ENCODE measurements at regions not wholly inside any gene's neighbourhood (a gene's known extent, or its start where the extent isn't known, plus 50 kb on each side); places are given as distances from the start of the nearest gene placed in this dataset.

- Histone ChIP-seq H2AFZ (no peak overlapping the region), H3K79me2 (no peaks in the 10 kb centered on the region), H4K20me1 (ENCODE audit: insufficient read depth, poor library complexity, severe bottlenecking) (no peaks in the 10 kb centered on the region), H3K4me2 (no peak overlapping the region), H3K9me3 (ENCODE audit: low read depth) (no peaks in the 10 kb centered on the region), H3K27ac (no peak overlapping the region), H3K4me3 (no peak overlapping the region), H3K36me3 (replicated peaks; ENCODE audit: insufficient read depth, low read depth) (no peaks in the 10 kb centered on the region), H3K4me1 (ENCODE audit: insufficient read depth) (peaks cover 13% of the 10 kb centered on the region), H3K9me2 (replicated peaks; ENCODE audit: insufficient read depth) (no peaks in the 10 kb centered on the region), H3K27me3 (no peaks in the 10 kb centered on the region)
- TF ChIP-seq EZH2phosphoT487 (IDR thresholded peaks at IDR 0.05; ENCODE audit: low read depth, severe bottlenecking, unreplicated experiment) (no peak), CTCF (IDR thresholded peaks at IDR 0.05; ENCODE audit: poor library complexity) (no peak), EZH2 (IDR thresholded peaks at IDR 0.05; ENCODE audit: borderline replicate concordance) (no peak)
- DNase-seq (ENCODE audit: low spot score): no peak
- whole genome bisulfite sequencing (ENCODE audit: low lambda C conversion rate, missing lambda C conversion rate): 73% methylated on average over 16 of the region's 16 CpGs
Observed at GRCh38 chr13:106417467-106418110, 117.9 kb downstream of the EFNB2 start.

- Histone ChIP-seq H3K4me3 (no peak overlapping the region), H3K36me3 (replicated peaks; ENCODE audit: insufficient read depth, low read depth) (no peaks in the 10 kb centered on the region), H4K20me1 (ENCODE audit: insufficient read depth, poor library complexity, severe bottlenecking) (no peaks in the 10 kb centered on the region), H2AFZ (no peak overlapping the region), H3K27ac (no peak overlapping the region), H3K9me2 (replicated peaks; ENCODE audit: insufficient read depth) (no peaks in the 10 kb centered on the region), H3K9me3 (ENCODE audit: low read depth) (no peaks in the 10 kb centered on the region), H3K27me3 (no peaks in the 10 kb centered on the region), H3K4me2 (no peak overlapping the region), H3K79me2 (no peaks in the 10 kb centered on the region), H3K4me1 (ENCODE audit: insufficient read depth) (peaks cover 13% of the 10 kb centered on the region)
- 92% methylated on average over 3 of the region's 3 CpGs for WGBS (ENCODE audit: low lambda C conversion rate, missing lambda C conversion rate)
- TF ChIP-seq EZH2phosphoT487 (IDR thresholded peaks at IDR 0.05; ENCODE audit: low read depth, severe bottlenecking, unreplicated experiment): no peak
- no peak for DNase-seq (ENCODE audit: low spot score)
Observed at GRCh38 chr13:106416645-106417044, 118.8 kb downstream of the EFNB2 start.

- 54% methylated on average over 1 of the region's 1 CpG for WGBS (ENCODE audit: low lambda C conversion rate, missing lambda C conversion rate)
- Histone ChIP-seq H3K9me2 (replicated peaks; ENCODE audit: insufficient read depth) (no peaks in the 10 kb centered on the region), H4K20me1 (ENCODE audit: insufficient read depth, poor library complexity, severe bottlenecking) (no peaks in the 10 kb centered on the region), H3K9me3 (ENCODE audit: low read depth) (no peaks in the 10 kb centered on the region), H3K79me2 (no peaks in the 10 kb centered on the region), H3K4me3 (no peak overlapping the region), H3K4me2 (no peak overlapping the region), H3K27me3 (no peaks in the 10 kb centered on the region), H3K4me1 (ENCODE audit: insufficient read depth) (peaks cover 13% of the 10 kb centered on the region), H2AFZ (no peak overlapping the region), H3K36me3 (replicated peaks; ENCODE audit: insufficient read depth, low read depth) (no peaks in the 10 kb centered on the region), H3K27ac (no peak overlapping the region)
- no peak for DNase-seq (ENCODE audit: low spot score)
- no peak for TF ChIP-seq EZH2phosphoT487 (IDR thresholded peaks at IDR 0.05; ENCODE audit: low read depth, severe bottlenecking, unreplicated experiment)
- no peak for TF ChIP-seq CTCF (IDR thresholded peaks at IDR 0.05; ENCODE audit: poor library complexity)
- no peak for TF ChIP-seq EZH2 (IDR thresholded peaks at IDR 0.05; ENCODE audit: borderline replicate concordance)
Observed at GRCh38 chr13:106415971-106416370, 119.5 kb downstream of the EFNB2 start.

GRCh38 chr13:106415442-106415841, 120.0 kb downstream of the EFNB2 start:
- Histone ChIP-seq H3K4me1 (ENCODE audit: insufficient read depth) (peaks cover 13% of the 10 kb centered on the region), H3K4me2 (no peak overlapping the region), H3K9me2 (replicated peaks; ENCODE audit: insufficient read depth) (no peaks in the 10 kb centered on the region), H3K4me3 (no peak overlapping the region), H3K79me2 (no peaks in the 10 kb centered on the region), H4K20me1 (ENCODE audit: insufficient read depth, poor library complexity, severe bottlenecking) (no peaks in the 10 kb centered on the region), H3K27ac (no peak overlapping the region), H3K27me3 (no peaks in the 10 kb centered on the region), H3K36me3 (replicated peaks; ENCODE audit: insufficient read depth, low read depth) (no peaks in the 10 kb centered on the region), H3K9me3 (ENCODE audit: low read depth) (no peaks in the 10 kb centered on the region), H2AFZ (no peak overlapping the region)
- 45% methylated on average over 4 of the region's 4 CpGs for WGBS (ENCODE audit: low lambda C conversion rate, missing lambda C conversion rate)
- TF ChIP-seq CTCF (IDR thresholded peaks at IDR 0.05; ENCODE audit: poor library complexity) (no peak), EZH2 (IDR thresholded peaks at IDR 0.05; ENCODE audit: borderline replicate concordance) (no peak)
- no peak for DNase-seq (ENCODE audit: low spot score)

Data from hepatocyte (in vitro differentiated cells).